ENCODE measurements at regions not wholly inside any gene's neighbourhood (a gene's known extent, or its start where the extent isn't known, plus 50 kb on each side); places are given as distances from the start of the nearest gene placed in this dataset.

DNA sequence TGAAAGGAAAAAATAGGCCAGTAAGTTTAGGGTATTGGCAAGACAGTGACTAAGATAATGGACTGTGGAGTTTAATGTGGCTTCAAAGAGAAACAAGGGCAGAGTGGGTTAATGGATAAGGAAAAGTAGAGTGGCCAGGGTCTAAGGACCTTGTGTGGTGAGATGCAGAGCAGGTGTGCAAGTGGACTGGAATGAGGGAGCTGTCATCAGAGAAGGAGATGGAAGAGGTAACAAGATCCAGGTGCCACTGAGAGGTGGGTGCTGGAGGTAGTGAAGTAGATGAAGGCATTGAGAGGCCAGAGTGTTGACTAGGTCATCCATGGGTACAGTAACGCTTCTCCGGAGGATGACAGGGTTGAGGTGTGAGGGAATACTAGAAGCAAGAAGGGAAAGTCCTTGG, 136.1 kb downstream of the QRSL1 start:
- TF ChIP-seq, protein P1, sequence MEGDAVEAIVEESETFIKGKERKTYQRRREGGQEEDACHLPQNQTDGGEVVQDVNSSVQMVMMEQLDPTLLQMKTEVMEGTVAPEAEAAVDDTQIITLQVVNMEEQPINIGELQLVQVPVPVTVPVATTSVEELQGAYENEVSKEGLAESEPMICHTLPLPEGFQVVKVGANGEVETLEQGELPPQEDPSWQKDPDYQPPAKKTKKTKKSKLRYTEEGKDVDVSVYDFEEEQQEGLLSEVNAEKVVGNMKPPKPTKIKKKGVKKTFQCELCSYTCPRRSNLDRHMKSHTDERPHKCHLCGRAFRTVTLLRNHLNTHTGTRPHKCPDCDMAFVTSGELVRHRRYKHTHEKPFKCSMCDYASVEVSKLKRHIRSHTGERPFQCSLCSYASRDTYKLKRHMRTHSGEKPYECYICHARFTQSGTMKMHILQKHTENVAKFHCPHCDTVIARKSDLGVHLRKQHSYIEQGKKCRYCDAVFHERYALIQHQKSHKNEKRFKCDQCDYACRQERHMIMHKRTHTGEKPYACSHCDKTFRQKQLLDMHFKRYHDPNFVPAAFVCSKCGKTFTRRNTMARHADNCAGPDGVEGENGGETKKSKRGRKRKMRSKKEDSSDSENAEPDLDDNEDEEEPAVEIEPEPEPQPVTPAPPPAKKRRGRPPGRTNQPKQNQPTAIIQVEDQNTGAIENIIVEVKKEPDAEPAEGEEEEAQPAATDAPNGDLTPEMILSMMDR (IDR thresholded peaks at IDR 0.05), result no peak
- no peak for TF ChIP-seq POLR2A (IDR thresholded peaks at IDR 0.05)

All from Peyer's patch (tissue), 4 donors.